Calu3 (cell line): ENCODE measurements at regions not wholly inside any gene's neighbourhood (a gene's known extent, or its start where the extent isn't known, plus 50 kb on each side); places are given as distances from the start of the nearest gene placed in this dataset.

Source experiments
- BruUV-seq: library from RNA; stranded (reverse); fragments of 400-500 nt; replicated peaks from 2 replicates; lab custom pipeline; 2021; lab: Mats Ljungman, UMichigan
- CTCF ChIA-PET: fragments of 300-600 bp; sonication (Branson Sonifier 250); formaldehyde crosslinking; loops from one replicate; lab custom pipeline; 2022; ENCODE audit warnings: antibody characterized with exemption; lab: Charles Lee
- DNase-seq: peaks from one replicate; pipeline ENCODE4 v3.0.0; 2022
- H3K27ac Mint-ChIP-seq: one replicate; pipeline ENCODE4 v1.8.0; 2022; ENCODE audit warnings: mixed read lengths; ENCODE audit not compliant: unreplicated experiment
- H3K27me3 Mint-ChIP-seq: one replicate; pipeline ENCODE4 v1.8.0; 2022; ENCODE audit warnings: mixed read lengths; ENCODE audit not compliant: unreplicated experiment
- H3K36me3 Mint-ChIP-seq: one replicate; pipeline ENCODE4 v1.8.0; 2022; ENCODE audit warnings: mild to moderate bottlenecking, moderate library complexity, mixed read lengths; ENCODE audit not compliant: insufficient read depth, unreplicated experiment
- H3K4me1 Mint-ChIP-seq: one replicate; pipeline ENCODE4 v1.8.0; 2022; ENCODE audit warnings: mild to moderate bottlenecking, low read depth, mixed read lengths; ENCODE audit not compliant: unreplicated experiment
- H3K4me3 Mint-ChIP-seq: one replicate; pipeline ENCODE4 v1.8.0; 2022; ENCODE audit warnings: mild to moderate bottlenecking, low read depth, moderate library complexity, mixed read lengths; ENCODE audit not compliant: unreplicated experiment
- H3K9me3 Mint-ChIP-seq: one replicate; pipeline ENCODE4 v1.8.0; 2022; ENCODE audit warnings: low read depth, mixed read lengths; ENCODE audit not compliant: unreplicated experiment
- CTCF ChIP-seq: fragments of 200-600 bp; IDR thresholded peaks from one replicate; pipeline ENCODE4 v1.8.0; 2022; ENCODE audit warnings: antibody characterized with exemption; ENCODE audit not compliant: unreplicated experiment
- intact Hi-C: fragments of 100-400 bp; cut with micrococcal nuclease; formaldehyde crosslinking; loops from one replicate; pipeline ENCODE4 v1.10.0; 2022; ENCODE audit not compliant: unreplicated experiment

- H3K4me1 Mint-ChIP-seq, result no peaks in the 10 kb centered on the region
These were observed 493.2 kb downstream of the PID1 start for GRCh38 chr2:228777855-228778355.

GRCh38 chr2:228774548-228774947 lies 496.5 kb downstream of the PID1 start:
- H3K4me3 Mint-ChIP-seq, result no peak overlapping the region
- no peaks in the 10 kb centered on the region for H3K27me3 Mint-ChIP-seq
- TF ChIP-seq CTCF, result no peak
- CTCF ChIA-PET, result no interaction called here
- H3K9me3 Mint-ChIP-seq, result peaks cover 7% of the 10 kb centered on the region
- intact Hi-C loops, result no loop called here
- BruUV-seq, result no TSS peak
- no peaks in the 10 kb centered on the region for H3K36me3 Mint-ChIP-seq
- H3K4me1 Mint-ChIP-seq, result no peaks in the 10 kb centered on the region
- no peak for DNase-seq
- H3K27ac Mint-ChIP-seq, result no peak overlapping the region

More at GRCh38 chr2:228777855-228778355, 493.2 kb downstream of the PID1 start:
- H3K9me3 Mint-ChIP-seq, result peaks cover 8% of the 10 kb centered on the region
- no peak for DNase-seq
- CTCF ChIA-PET, result no interaction called here
- no peak overlapping the region for H3K4me3 Mint-ChIP-seq
- intact Hi-C loops, result no loop called here
- no peak overlapping the region for H3K27ac Mint-ChIP-seq
- no TSS peak for BruUV-seq
- no peak for TF ChIP-seq CTCF
- H3K27me3 Mint-ChIP-seq, result no peaks in the 10 kb centered on the region
- no peaks in the 10 kb centered on the region for H3K36me3 Mint-ChIP-seq

- no peaks in the 10 kb centered on the region for H3K27me3 Mint-ChIP-seq
- TF ChIP-seq CTCF, result no peak
- no peaks in the 10 kb centered on the region for H3K4me1 Mint-ChIP-seq
- DNase-seq, result no peak
- no peaks in the 10 kb centered on the region for H3K36me3 Mint-ChIP-seq
- peaks cover 4% of the 10 kb centered on the region for H3K9me3 Mint-ChIP-seq
- intact Hi-C loops, result no loop called here
- no peak overlapping the region for H3K4me3 Mint-ChIP-seq
- CTCF ChIA-PET, result no interaction called here
- no TSS peak for BruUV-seq
- no peak overlapping the region for H3K27ac Mint-ChIP-seq
These were observed 499.3 kb downstream of the PID1 start for GRCh38 chr2:228771774-228772173.

GRCh38 chr2:228771315-228771714 lies 499.8 kb downstream of the PID1 start:
- Mint-ChIP-seq H3K27me3 (no peaks in the 10 kb centered on the region), H3K9me3 (peaks cover 4% of the 10 kb centered on the region), H3K36me3 (no peaks in the 10 kb centered on the region), H3K27ac (no peak overlapping the region), H3K4me1 (no peaks in the 10 kb centered on the region), H3K4me3 (no peak overlapping the region)
- intact Hi-C loops, result no loop called here
- no TSS peak for BruUV-seq
- no peak for TF ChIP-seq CTCF
- DNase-seq, result no peak
- CTCF ChIA-PET, result no interaction called here
